Endothelial cell of umbilical vein (primary cell): ENCODE measurements at regions not wholly inside any gene's neighbourhood (a gene's known extent, or its start where the extent isn't known, plus 50 kb on each side); places are given as distances from the start of the nearest gene placed in this dataset.

Experiments used
- BruUV-seq: library from RNA; stranded (reverse); fragments of 400-500 nt; replicated peaks from 2 replicates; lab custom pipeline; 2021; lab: Mats Ljungman, UMichigan
- CTCF ChIA-PET: fragments of 300-600, 350-600 bp; sonication (Branson Sonifier 250); formaldehyde crosslinking; loops from one replicate; lab custom pipeline; 2021; ENCODE audit warnings: antibody characterized with exemption, inconsistent platforms; lab: Charles Lee
- POLR2A ChIA-PET: fragments of 300-600, 350-600 bp; sonication (Branson Sonifier 250); formaldehyde crosslinking; loops from one replicate; lab custom pipeline; 2021; ENCODE audit warnings: antibody characterized with exemption, inconsistent platforms; lab: Charles Lee
- DNase-seq: peaks from one replicate; pipeline ENCODE4 v3.0.0-alpha.2; 2011; ENCODE audit warnings: low read depth, low spot score
- FAIRE-seq: peaks from 2 replicates; lab custom pipeline; 2011; peaks lifted over from hg19 to GRCh38; lab: Jason Lieb, UNC
- H2AFZ ChIP-seq: 2 replicates; pipeline ENCODE4 v1.6.0; 2012; ENCODE audit warnings: low read depth, low read length, control low read depth, inconsistent platforms
- H3K27ac ChIP-seq: 2 replicates; pipeline ENCODE4 v1.5.1; 2011; ENCODE audit warnings: low read depth, mild to moderate bottlenecking, control low read depth, low read length, moderate library complexity; ENCODE audit not compliant: insufficient read depth
- H3K27me3 ChIP-seq, 2 experiments: 2 replicates each; pipeline versions ENCODE4 v1.6.0 to v1.6.1; 2011; ENCODE audit warnings: low read length in 2 of 2, mixed read lengths in 1 of 2; ENCODE audit not compliant: control insufficient read depth in 2 of 2, insufficient read depth in 2 of 2
- H3K36me3 ChIP-seq, 2 experiments: 2 replicates in 1 of 2; 3 replicates in 1 of 2; pipeline ENCODE4 v1.5.1; 2011; ENCODE audit warnings: low read length in 2 of 2, mild to moderate bottlenecking in 1 of 2, moderate library complexity in 1 of 2; ENCODE audit not compliant: control insufficient read depth in 2 of 2, insufficient read depth in 2 of 2; ENCODE audit errors: extremely low read depth in 1 of 2
- H3K4me1 ChIP-seq: 3 replicates; pipeline ENCODE4 v1.5.1; 2011; ENCODE audit warnings: mild to moderate bottlenecking, low read length; ENCODE audit not compliant: control insufficient read depth, insufficient read depth; ENCODE audit errors: extremely low read depth
- H3K4me2 ChIP-seq: 2 replicates; pipeline ENCODE4 v1.6.1; 2011; ENCODE audit warnings: low read length, control low read depth, mixed read lengths; ENCODE audit not compliant: insufficient read depth
- H3K4me3 ChIP-seq, 3 experiments: fragments of 200-600 bp in 1 of 3; sonication (generic), shearing (Covaris generic) in 1 of 3; replicated peaks in 1 of 3; 2 replicates each; pipeline ENCODE4 v1.5.1; 2011 to 2016; ENCODE audit warnings: control low read depth in 3 of 3, low read length in 3 of 3, mild to moderate bottlenecking in 2 of 3, inconsistent platforms in 1 of 3, low read depth in 1 of 3, moderate library complexity in 1 of 3; ENCODE audit not compliant: insufficient read depth in 1 of 3
- H3K79me2 ChIP-seq: 2 replicates; pipeline ENCODE4 v1.6.0; 2012; ENCODE audit warnings: low read length, inconsistent platforms; ENCODE audit not compliant: control insufficient read depth, insufficient read depth
- H3K9ac ChIP-seq: replicated peaks from 2 replicates; pipeline ENCODE3; 2011; ENCODE audit warnings: low read length, control low read depth; ENCODE audit not compliant: insufficient read depth; ENCODE audit errors: extremely low read depth
- H3K9me1 ChIP-seq: replicated peaks from 3 replicates; pipeline ENCODE4 v1.6.0; 2011; ENCODE audit warnings: mild to moderate bottlenecking, low read length; ENCODE audit not compliant: control insufficient read depth, insufficient read depth; ENCODE audit errors: extremely low read depth
- H3K9me3 ChIP-seq: replicated peaks from 2 replicates; pipeline ENCODE4 v1.5.1; 2012; ENCODE audit warnings: low read length, inconsistent platforms; ENCODE audit not compliant: control insufficient read depth, insufficient read depth
- H4K20me1 ChIP-seq: replicated peaks from 2 replicates; pipeline ENCODE3; 2011; ENCODE audit warnings: mild to moderate bottlenecking, low read length; ENCODE audit not compliant: control insufficient read depth, insufficient read depth; ENCODE audit errors: extremely low read depth
- EZH2 ChIP-seq: IDR thresholded peaks from 2 replicates; pipeline ENCODE4 v1.6.1; 2012; ENCODE audit warnings: borderline replicate concordance, low read depth, mild to moderate bottlenecking, moderate library complexity, low read length, inconsistent platforms; ENCODE audit not compliant: severe bottlenecking
- GATA2 ChIP-seq: IDR thresholded peaks from 2 replicates; pipeline ENCODE4 v1.7.0; 2011; ENCODE audit warnings: low read depth, mild to moderate bottlenecking, moderate library complexity, mixed read lengths, low read length; ENCODE audit not compliant: insufficient read length, insufficient read depth
- POLR2A ChIP-seq: IDR thresholded peaks from 2 replicates; pipeline ENCODE4 v1.6.1; 2012; ENCODE audit warnings: low read depth, mild to moderate bottlenecking, control low read depth, low read length
- POLR2AphosphoS5 ChIP-seq: IDR thresholded peaks from 2 replicates; pipeline ENCODE4 v1.6.1; 2012; ENCODE audit warnings: low read depth, mild to moderate bottlenecking, control low read depth, low read length, moderate library complexity; ENCODE audit not compliant: insufficient read depth
- dilution Hi-C: fragments of 300-500 bp; cut with MboI; formaldehyde crosslinking; loops from one replicate; pipeline ENCODE4 v1.15.0; 2019; ENCODE audit warnings: low sequenced_read_pairs; ENCODE audit not compliant: extremely low pct_ligation_motif_present
- intact Hi-C: fragments of 100-400 bp; cut with micrococcal nuclease; formaldehyde crosslinking; loops from one replicate; pipeline ENCODE4 v1.10.0; 2022

DNA sequence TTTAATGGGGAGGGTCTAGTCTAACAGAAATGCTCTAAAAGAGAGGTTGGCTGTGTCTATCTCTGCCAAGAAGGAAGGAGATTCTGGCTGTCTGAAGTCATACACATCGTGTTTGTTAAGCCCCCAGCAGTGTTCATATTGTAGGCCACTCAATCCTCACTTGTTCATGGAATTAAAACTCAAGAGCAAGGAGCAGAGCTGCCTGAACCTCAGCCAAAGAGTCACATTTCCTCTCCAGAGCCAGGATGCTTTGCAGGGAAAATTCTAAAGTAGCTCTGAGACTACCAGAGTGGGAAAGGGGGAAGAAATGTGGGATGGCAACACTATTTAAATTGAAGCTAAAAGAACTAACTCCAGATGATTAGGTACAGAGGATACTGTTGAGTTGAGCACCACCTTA is 190.7 kb upstream of the CXCR4 start:
- ChIA-PET POLR2A (no interaction called here), CTCF (no interaction called here)
- intact Hi-C loops, result no loop called here
- dilution Hi-C loops, result no loop called here
- DNase-seq (no peak), FAIRE-seq (no peak)
- Histone ChIP-seq H4K20me1 (no peaks in the 10 kb centered on the region), H3K4me3 (no peak overlapping the region), H3K27me3 (no peaks in the 10 kb centered on the region), H3K9me1 (no peaks in the 10 kb centered on the region), H2AFZ (no peak overlapping the region), H3K79me2 (no peaks in the 10 kb centered on the region), H3K9me3 (no peaks in the 10 kb centered on the region), H3K27ac (no peak overlapping the region), H3K36me3 (no peaks in the 10 kb centered on the region), H3K9ac (no peak overlapping the region), H3K4me1 (no peaks in the 10 kb centered on the region), H3K4me2 (no peak overlapping the region)
- BruUV-seq, result no TSS peak
- TF ChIP-seq POLR2AphosphoS5 (no peak), POLR2A (no peak), GATA2 (no peak)

DNA sequence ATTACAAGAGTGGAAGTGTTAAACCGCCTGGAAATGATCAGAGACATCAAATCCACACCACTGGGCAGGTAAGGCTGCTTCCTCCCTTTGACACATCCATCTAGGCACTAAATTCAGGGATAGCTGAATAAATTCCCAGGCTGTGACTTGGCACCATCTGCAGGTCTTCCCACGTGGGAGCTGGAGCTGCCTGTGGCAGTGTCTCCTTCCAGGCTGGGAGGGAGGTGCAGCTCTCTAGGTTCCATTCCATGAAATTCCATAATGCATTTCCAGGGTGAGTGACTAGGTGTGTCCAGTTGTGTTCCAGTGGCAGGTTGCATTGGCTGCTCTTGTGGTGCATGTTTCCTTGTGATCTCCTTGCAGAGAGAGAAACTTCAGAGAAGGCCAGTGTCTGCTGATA is 188.9 kb upstream of the CXCR4 start:
- FAIRE-seq (no peak), DNase-seq (no peak)
- no peak overlapping the region for H2AFZ ChIP-seq
- H3K79me2 ChIP-seq, result no peaks in the 10 kb centered on the region
- BruUV-seq, result no TSS peak
- H4K20me1 ChIP-seq, result no peaks in the 10 kb centered on the region
- POLR2A ChIA-PET, result no interaction called here
- H3K36me3 ChIP-seq, result no peaks in the 10 kb centered on the region
- no peak overlapping the region for H3K4me2 ChIP-seq
- no peaks in the 10 kb centered on the region for H3K9me1 ChIP-seq
- H3K27me3 ChIP-seq, result no peaks in the 10 kb centered on the region
- CTCF ChIA-PET, result no interaction called here
- TF ChIP-seq EZH2, result no peak
- intact Hi-C loops, result no loop called here
- H3K9ac ChIP-seq, result no peak overlapping the region
- H3K4me3 ChIP-seq, result no peak overlapping the region
- dilution Hi-C loops, result no loop called here
- H3K27ac ChIP-seq, result no peak overlapping the region
- H3K4me1 ChIP-seq, result no peaks in the 10 kb centered on the region
- no peaks in the 10 kb centered on the region for H3K9me3 ChIP-seq
